ENCODE measurements at regions not wholly inside any gene's neighbourhood (a gene's known extent, or its start where the extent isn't known, plus 50 kb on each side); places are given as distances from the start of the nearest gene placed in this dataset.

- no peak for DNase-seq (ENCODE audit: low read depth, low spot score)
Measured at GRCh38 chr6:120254651-120255050, 905.1 kb upstream of the MAN1A1 start.

GRCh38 chr6:120248451-120248850 is 898.9 kb upstream of the MAN1A1 start:
- DNase-seq (ENCODE audit: low read depth, low spot score) = peak; percentile 12

GRCh38 chr6:120237221-120237620 is 887.7 kb upstream of the MAN1A1 start:
- no peak for DNase-seq (ENCODE audit: low read depth, low spot score)

- DNase-seq (ENCODE audit: low read depth, low spot score) = no peak
Measured at GRCh38 chr6:120230008-120230407, 880.4 kb upstream of the MAN1A1 start.

- no peak for DNase-seq (ENCODE audit: low read depth, low spot score)
Measured at GRCh38 chr6:120228297-120228696, 878.7 kb upstream of the MAN1A1 start.

- DNase-seq (ENCODE audit: low read depth, low spot score) = no peak
Measured at GRCh38 chr6:120219339-120219738, 869.8 kb upstream of the MAN1A1 start.

GRCh38 chr6:120214088-120214499 is 864.5 kb upstream of the MAN1A1 start:
- DNase-seq (ENCODE audit: low read depth, low spot score) = no peak

GRCh38 chr6:120211955-120212792 is 862.6 kb upstream of the MAN1A1 start:
- DNase-seq (ENCODE audit: low read depth, low spot score) = no peak

- no peak for DNase-seq (ENCODE audit: low read depth, low spot score)
Measured at GRCh38 chr6:120202878-120203277, 853.3 kb upstream of the MAN1A1 start.

- no peak for DNase-seq (ENCODE audit: low read depth, low spot score)
Measured at GRCh38 chr6:120200853-120201252, 851.3 kb upstream of the MAN1A1 start.

- peak; percentile 60 for DNase-seq (ENCODE audit: low read depth, low spot score)
Measured at GRCh38 chr6:120198033-120198432, 848.5 kb upstream of the MAN1A1 start.

GRCh38 chr6:120186080-120186479 is 836.5 kb upstream of the MAN1A1 start:
- DNase-seq (ENCODE audit: low read depth, low spot score) = no peak

- DNase-seq (ENCODE audit: low read depth, low spot score) = peak; percentile 1
Measured at GRCh38 chr6:120173250-120173649, 823.7 kb upstream of the MAN1A1 start.

GRCh38 chr6:120164531-120164930 is 815.0 kb upstream of the MAN1A1 start:
- no peak for DNase-seq (ENCODE audit: low read depth, low spot score)

GRCh38 chr6:120157873-120158272 is 808.3 kb upstream of the MAN1A1 start:
- DNase-seq (ENCODE audit: low read depth, low spot score) = no peak

- DNase-seq (ENCODE audit: low read depth, low spot score) = no peak
Measured at GRCh38 chr6:120147071-120147871, 797.7 kb upstream of the MAN1A1 start.

GRCh38 chr6:120141601-120142000 is 792.0 kb upstream of the MAN1A1 start:
- no peak for DNase-seq (ENCODE audit: low read depth, low spot score)

- no peak for DNase-seq (ENCODE audit: low read depth, low spot score)
Measured at GRCh38 chr6:120137492-120137891, 787.9 kb upstream of the MAN1A1 start.

GRCh38 chr6:120129228-120129627 is 779.7 kb upstream of the MAN1A1 start:
- DNase-seq (ENCODE audit: low read depth, low spot score) = no peak

GRCh38 chr6:120122401-120122800 is 772.8 kb upstream of the MAN1A1 start:
- DNase-seq (ENCODE audit: low read depth, low spot score) = no peak

GRCh38 chr6:120116343-120116742 is 766.8 kb upstream of the MAN1A1 start:
- DNase-seq (ENCODE audit: low read depth, low spot score) = no peak

GRCh38 chr6:120112980-120113379 is 763.4 kb upstream of the MAN1A1 start:
- DNase-seq (ENCODE audit: low read depth, low spot score) = no peak

GRCh38 chr6:120111001-120111400 is 761.4 kb upstream of the MAN1A1 start:
- DNase-seq (ENCODE audit: low read depth, low spot score) = no peak
